LNCaP clone FGC (cell line): ENCODE measurements at regions not wholly inside any gene's neighbourhood (a gene's known extent, or its start where the extent isn't known, plus 50 kb on each side); places are given as distances from the start of the nearest gene placed in this dataset.

Experiments
- DNase-seq: peaks from one replicate; pipeline ENCODE4 v3.0.0-alpha.2; 2011; ENCODE audit warnings: low read depth
- H3K4me3 ChIP-seq: 2 replicates; pipeline ENCODE4 v1.5.1; 2011; ENCODE audit warnings: mild to moderate bottlenecking, low read depth, low read length, control low read depth
- TF ChIP-seq, protein P1 (sequence below): IDR thresholded peaks from 2 replicates; pipeline ENCODE4 v1.5.1; 2012; ENCODE audit warnings: mild to moderate bottlenecking; ENCODE audit not compliant: control insufficient read depth, insufficient read depth; ENCODE audit errors: extremely low read depth

GRCh38 chr5:52543594-52543993, 244.1 kb upstream of the ITGA1 start:
- no peak overlapping the region for H3K4me3 ChIP-seq

DNA sequence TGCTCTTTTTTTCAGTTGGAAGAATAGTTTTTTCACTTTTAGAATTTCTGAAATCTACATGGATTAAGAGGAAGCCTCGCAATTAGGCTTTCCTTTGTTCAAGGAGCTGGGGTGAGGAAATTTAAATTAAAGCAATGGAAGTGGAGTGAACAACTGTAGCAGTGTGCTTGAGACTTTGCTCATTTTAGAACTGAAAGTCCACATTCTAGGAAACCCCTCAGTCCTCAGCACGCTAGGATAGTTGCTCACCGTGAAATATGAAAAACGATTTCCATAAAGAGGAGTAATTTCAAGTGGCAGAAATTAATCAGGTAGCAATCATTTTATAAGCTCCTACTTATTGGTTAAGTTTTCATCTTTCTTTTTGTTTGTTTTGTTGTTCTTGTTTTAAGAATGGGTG, 243.0 kb upstream of the ITGA1 start:
- TF ChIP-seq, protein P1, sequence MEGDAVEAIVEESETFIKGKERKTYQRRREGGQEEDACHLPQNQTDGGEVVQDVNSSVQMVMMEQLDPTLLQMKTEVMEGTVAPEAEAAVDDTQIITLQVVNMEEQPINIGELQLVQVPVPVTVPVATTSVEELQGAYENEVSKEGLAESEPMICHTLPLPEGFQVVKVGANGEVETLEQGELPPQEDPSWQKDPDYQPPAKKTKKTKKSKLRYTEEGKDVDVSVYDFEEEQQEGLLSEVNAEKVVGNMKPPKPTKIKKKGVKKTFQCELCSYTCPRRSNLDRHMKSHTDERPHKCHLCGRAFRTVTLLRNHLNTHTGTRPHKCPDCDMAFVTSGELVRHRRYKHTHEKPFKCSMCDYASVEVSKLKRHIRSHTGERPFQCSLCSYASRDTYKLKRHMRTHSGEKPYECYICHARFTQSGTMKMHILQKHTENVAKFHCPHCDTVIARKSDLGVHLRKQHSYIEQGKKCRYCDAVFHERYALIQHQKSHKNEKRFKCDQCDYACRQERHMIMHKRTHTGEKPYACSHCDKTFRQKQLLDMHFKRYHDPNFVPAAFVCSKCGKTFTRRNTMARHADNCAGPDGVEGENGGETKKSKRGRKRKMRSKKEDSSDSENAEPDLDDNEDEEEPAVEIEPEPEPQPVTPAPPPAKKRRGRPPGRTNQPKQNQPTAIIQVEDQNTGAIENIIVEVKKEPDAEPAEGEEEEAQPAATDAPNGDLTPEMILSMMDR = no peak
- no peak for DNase-seq
- H3K4me3 ChIP-seq = no peak overlapping the region

More at GRCh38 chr5:52543594-52543993, 244.1 kb upstream of the ITGA1 start:
- TF ChIP-seq, protein P1 = no peak
- DNase-seq = no peak

- DNase-seq = no peak
- no peak overlapping the region for H3K4me3 ChIP-seq
- TF ChIP-seq, protein P1 = no peak
Observed at GRCh38 chr5:52554293-52554692, 233.4 kb upstream of the ITGA1 start.

GRCh38 chr5:52560366-52560765, 227.3 kb upstream of the ITGA1 start:
- peak; percentile 13 for DNase-seq
- no peak overlapping the region for H3K4me3 ChIP-seq
- TF ChIP-seq, protein P1 = peak; percentile 36

- DNase-seq = no peak
- H3K4me3 ChIP-seq = no peak overlapping the region
- TF ChIP-seq, protein P1 = no peak
Observed at GRCh38 chr5:52562473-52562872, 225.2 kb upstream of the ITGA1 start.

DNA sequence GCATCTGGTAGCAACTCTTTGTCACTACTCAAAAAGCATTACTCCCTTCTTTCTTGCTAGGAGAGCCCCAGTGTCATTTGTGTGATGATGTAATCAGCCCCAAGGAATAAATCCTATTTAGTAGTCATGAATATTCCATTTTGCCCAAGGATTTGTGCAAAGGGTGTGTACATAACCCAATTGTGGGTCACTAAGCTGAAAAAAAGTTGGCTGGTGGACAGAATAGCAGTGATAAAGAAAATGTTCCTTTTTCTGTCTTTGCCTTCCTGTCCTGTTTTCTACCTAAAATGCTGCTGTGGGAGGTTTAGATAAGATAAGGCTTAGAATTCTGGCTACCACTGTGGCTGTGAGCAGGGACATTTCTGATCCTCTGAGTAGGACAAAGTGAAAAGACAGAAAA, 223.1 kb upstream of the ITGA1 start:
- H3K4me3 ChIP-seq = no peak overlapping the region
- DNase-seq = no peak
- TF ChIP-seq, protein P1 = no peak

GRCh38 chr5:52577546-52577945, 210.2 kb upstream of the ITGA1 start:
- TF ChIP-seq, protein P1 = no peak
- H3K4me3 ChIP-seq = no peak overlapping the region
- no peak for DNase-seq
